AG04450 (cell line): ENCODE measurements at regions not wholly inside any gene's neighbourhood (a gene's known extent, or its start where the extent isn't known, plus 50 kb on each side); places are given as distances from the start of the nearest gene placed in this dataset.
"Not testable (repeated sequence)": the region's sequence is repeated elsewhere in the genome, so short reads cannot be mapped to it uniquely, and the experiment has no call there.

ENCODE experiments used
- CTCF ChIA-PET: fragments of 300-600, 350-600 bp; formaldehyde crosslinking; extraction: SDS; loops from one replicate; lab custom pipeline; 2022; ENCODE audit warnings: antibody characterized with exemption, inconsistent platforms; lab: Charles Lee
- POLR2A ChIA-PET: fragments of 350-600 bp; formaldehyde crosslinking; extraction: SDS; loops from one replicate; lab custom pipeline; 2021; ENCODE audit warnings: antibody characterized with exemption, inconsistent platforms; lab: Yijun Ruan, JAX
- DNase-seq: peaks from one replicate; pipeline ENCODE4 v3.0.0-alpha.2; 2011; ENCODE audit warnings: low read depth, low spot score
- H3K27ac ChIP-seq: one replicate; pipeline ENCODE4 v1.5.1; 2012; ENCODE audit warnings: low read depth, low read length, control low read depth
- H3K27me3 ChIP-seq: one replicate; pipeline ENCODE4 v1.6.0; 2012; ENCODE audit warnings: low read length; ENCODE audit not compliant: control insufficient read depth, insufficient read depth
- H3K4me3 ChIP-seq: 2 replicates; pipeline ENCODE4 v1.5.1; 2011; ENCODE audit warnings: mild to moderate bottlenecking, low read depth, low read length, control low read depth
- H3K9me3 ChIP-seq: 2 replicates; pipeline ENCODE4 v1.5.1; 2012; ENCODE audit warnings: low read length; ENCODE audit not compliant: control insufficient read depth, insufficient read depth
- CTCF ChIP-seq: IDR thresholded peaks from 2 replicates; pipeline ENCODE4 v1.5.1; 2011; ENCODE audit warnings: low read depth, low read length, control low read depth, inconsistent platforms

- H3K27ac ChIP-seq, H3K4me3 ChIP-seq, H3K9me3 ChIP-seq, DNase-seq, H3K27me3 ChIP-seq, POLR2A ChIA-PET: not testable (repeated sequence)
- CTCF ChIA-PET: interaction anchor here (2.9 kb wide), 1 partner anchor 15 kb away, joined by 18 read pairs; no protein-coding TSS in a partner anchor
- peak; percentile 20; the same call in 1 of the 2 replicates for TF ChIP-seq CTCF
Measured at GRCh38 chr3:35924070-35924469, 284.7 kb downstream of the ARPP21 start.

GRCh38 chr3:35927441-35927840 lies 288.1 kb downstream of the ARPP21 start:
- ChIA-PET CTCF (interaction anchor here (1.5 kb wide), 1 partner anchor 19 kb away, joined by 8 read pairs; no protein-coding TSS in a partner anchor), POLR2A (no interaction called here)
- Histone ChIP-seq H3K9me3 (peaks cover under 1% of the 10 kb centered on the region; the same call in 1 of the 2 replicates), H3K27me3 (no peaks in the 10 kb centered on the region), H3K4me3 (no peak overlapping the region), H3K27ac (no peak overlapping the region)
- TF ChIP-seq CTCF: no peak
- no peak for DNase-seq

- POLR2A ChIA-PET: no interaction called here
- Histone ChIP-seq H3K27me3 (no peaks in the 10 kb centered on the region), H3K27ac (no peak overlapping the region), H3K9me3 (no peaks in the 10 kb centered on the region), H3K4me3 (no peak overlapping the region)
- CTCF ChIA-PET: no interaction called here
- DNase-seq: no peak
- no peak for TF ChIP-seq CTCF
Measured at GRCh38 chr3:35929158-35929557, 289.8 kb downstream of the ARPP21 start.

GRCh38 chr3:35931867-35932266 lies 292.5 kb downstream of the ARPP21 start:
- Histone ChIP-seq H3K4me3 (no peak overlapping the region), H3K27me3 (no peaks in the 10 kb centered on the region), H3K9me3 (no peaks in the 10 kb centered on the region), H3K27ac (no peak overlapping the region)
- POLR2A ChIA-PET: no interaction called here
- DNase-seq: no peak
- CTCF ChIA-PET: interaction anchor here (0.7 to 2.4 kb wide), 3 partner anchors 23 to 761 kb away, joined by 3 to 10 read pairs (median 6); no protein-coding TSS in a partner anchor
- no peak for TF ChIP-seq CTCF

- Histone ChIP-seq H3K27me3 (no peaks in the 10 kb centered on the region), H3K4me3 (no peak overlapping the region), H3K27ac (no peak overlapping the region), H3K9me3 (no peaks in the 10 kb centered on the region)
- POLR2A ChIA-PET: no interaction called here
- peak; percentile 43 for DNase-seq
- CTCF ChIA-PET: interaction anchor here (2.0 to 2.4 kb wide), 2 partner anchors 13 to 25 kb away, joined by 8 to 10 read pairs; no protein-coding TSS in a partner anchor
- TF ChIP-seq CTCF: no peak
Measured at GRCh38 chr3:35932995-35933394, 293.7 kb downstream of the ARPP21 start.
